Erythroblast (primary cell): ENCODE measurements at regions not wholly inside any gene's neighbourhood (a gene's known extent, or its start where the extent isn't known, plus 50 kb on each side); places are given as distances from the start of the nearest gene placed in this dataset.

Experiments
- GATA1 ChIP-seq: IDR thresholded peaks from 2 replicates; pipeline ENCODE4 v1.6.1; 2011; ENCODE audit warnings: low read depth, mild to moderate bottlenecking, control low read depth, low read length, moderate library complexity
- POLR2A ChIP-seq: IDR thresholded peaks from 2 replicates; pipeline ENCODE4 v1.6.1; 2011; ENCODE audit warnings: mild to moderate bottlenecking, low read length

- no peak for TF ChIP-seq POLR2A
- TF ChIP-seq GATA1: no peak
Observed at GRCh38 chr3:82217571-82217970, 456.1 kb upstream of the GBE1 start.
